Common myeloid progenitor, CD34-positive (primary cell): ENCODE measurements at regions not wholly inside any gene's neighbourhood (a gene's known extent, or its start where the extent isn't known, plus 50 kb on each side); places are given as distances from the start of the nearest gene placed in this dataset.

Experiments
- CTCF ChIA-PET: fragments of 350-600 bp; sonication (Branson Sonifier 250); formaldehyde crosslinking; loops from one replicate; lab custom pipeline; 2021; ENCODE audit warnings: antibody characterized with exemption; lab: Charles Lee
- POLR2A ChIA-PET: fragments of 350-600 bp; sonication (Branson Sonifier 250); formaldehyde crosslinking; loops from one replicate; lab custom pipeline; 2021; ENCODE audit warnings: antibody characterized with exemption; lab: Charles Lee
- DNase-seq, 3 donors: peaks; one replicate each; pipeline versions ENCODE4 v3.0.0 to v3.0.0-alpha.2; 2013
- H3K27ac ChIP-seq, 2 experiments: 1 replicate in 1 of 2; 2 replicates in 1 of 2; pipeline ENCODE4 v1.7.0; 2013; ENCODE audit warnings: inconsistent platforms in 2 of 2, low read length in 2 of 2, mild to moderate bottlenecking in 2 of 2, low read depth in 1 of 2, moderate library complexity in 1 of 2; ENCODE audit not compliant: severe bottlenecking in 2 of 2, insufficient read depth in 1 of 2, poor library complexity in 1 of 2
- H3K27me3 ChIP-seq, 5 experiments: replicated peaks in 2 of 5; 1 replicate in 3 of 5; 2 replicates in 2 of 5; pipeline versions ENCODE4 v1.6.1 to v1.7.0; 2013; ENCODE audit warnings: low read length in 4 of 5, mild to moderate bottlenecking in 2 of 5, moderate library complexity in 2 of 5, inconsistent platforms in 1 of 5; ENCODE audit not compliant: insufficient read depth in 5 of 5, control insufficient read depth in 4 of 5
- H3K36me3 ChIP-seq, 4 experiments: 1 replicate in 2 of 4; 2 replicates in 2 of 4; pipeline versions ENCODE4 v1.6.1 to v1.7.0; 2013; ENCODE audit warnings: low read length in 3 of 4, control low read depth in 1 of 4, mild to moderate bottlenecking in 1 of 4; ENCODE audit not compliant: control insufficient read depth in 4 of 4, insufficient read depth in 4 of 4
- H3K4me1 ChIP-seq, 4 experiments: 1 replicate in 3 of 4; 2 replicates in 1 of 4; pipeline versions ENCODE4 v1.6.1 to v1.7.1; 2013; ENCODE audit warnings: low read length in 3 of 4, mild to moderate bottlenecking in 3 of 4, control low read depth in 1 of 4, inconsistent platforms in 1 of 4, moderate library complexity in 1 of 4; ENCODE audit not compliant: control insufficient read depth in 4 of 4, insufficient read depth in 4 of 4; ENCODE audit errors: control extremely low read depth in 1 of 4
- H3K4me3 ChIP-seq, 7 experiments: 1 replicate in 4 of 7; 2 replicates in 3 of 7; pipeline versions ENCODE4 v1.5.1 to v1.7.0; 2013; ENCODE audit warnings: mild to moderate bottlenecking in 7 of 7, low read length in 6 of 7, moderate library complexity in 6 of 7, inconsistent platforms in 2 of 7, low read depth in 2 of 7, control low read depth in 1 of 7; ENCODE audit not compliant: insufficient read depth in 4 of 7, control insufficient read depth in 1 of 7; ENCODE audit errors: extremely low read depth in 1 of 7
- H3K9me3 ChIP-seq, 5 experiments: 1 replicate in 4 of 5; 2 replicates in 1 of 5; pipeline versions ENCODE4 v1.6.1 to v1.7.1; 2013; ENCODE audit warnings: low read length in 4 of 5, mild to moderate bottlenecking in 2 of 5, inconsistent platforms in 1 of 5, low read depth in 1 of 5, moderate library complexity in 1 of 5; ENCODE audit not compliant: control insufficient read depth in 4 of 5, insufficient read depth in 2 of 5; ENCODE audit errors: control extremely low read depth in 1 of 5
- WGBS: methylation state at CpG from one replicate; pipeline ENCODE4 v1.1.5; 2013; ENCODE audit not compliant: insufficient coverage; 5-methylcytosine and 5-hydroxymethylcytosine counted together

GRCh38 chr9:95726756-95727155, 148.7 kb upstream of the ERCC6L2 start:
- peaks cover 0 to 7% (median 5%) of the 10 kb centered on the region in 5 experiments for H3K27me3 ChIP-seq
- ChIA-PET POLR2A (no interaction called here), CTCF (interaction anchor here (0.9 to 1.5 kb wide), 3 partner anchors 22 to 491 kb away, joined by 3 to 7 read pairs (median 3); no protein-coding TSS in a partner anchor)
- H3K36me3 ChIP-seq = no peaks in the 10 kb centered on the region
- no peak overlapping the region for H3K27ac ChIP-seq
- H3K9me3 ChIP-seq = peaks cover 0 to 3% (median 0%) of the 10 kb centered on the region in 5 experiments
- H3K4me1 ChIP-seq = peaks cover 0 to 11% (median 3%) of the 10 kb centered on the region in 4 experiments
- 50% methylated on average over 1 of the region's 2 CpGs for WGBS
- H3K4me3 ChIP-seq = no peak overlapping the region
- DNase-seq = peak; percentile 28 to 65 (median 53)

- H3K27ac ChIP-seq = no peak overlapping the region
- peak in 1 of 3 donors; percentile 15 for DNase-seq
- peaks cover 0 to 8% (median 3%) of the 10 kb centered on the region in 5 experiments for H3K27me3 ChIP-seq
- WGBS = 63% methylated on average over 4 of the region's 4 CpGs
- ChIA-PET POLR2A (no interaction called here), CTCF (no interaction called here)
- H3K36me3 ChIP-seq = no peaks in the 10 kb centered on the region
- peaks cover 0 to 3% (median 0%) of the 10 kb centered on the region in 5 experiments for H3K9me3 ChIP-seq
- peaks cover 0 to 11% (median 3%) of the 10 kb centered on the region in 4 experiments for H3K4me1 ChIP-seq
- H3K4me3 ChIP-seq = no peak overlapping the region
These were observed 150.4 kb upstream of the ERCC6L2 start for GRCh38 chr9:95725045-95725444.

- CTCF ChIA-PET = no interaction called here
- POLR2A ChIA-PET = no interaction called here
- Histone ChIP-seq H3K27me3 (peaks cover 0 to 7% (median 0%) of the 10 kb centered on the region in 5 experiments), H3K4me3 (no peak overlapping the region), H3K9me3 (peaks cover 0 to 3% (median 0%) of the 10 kb centered on the region in 5 experiments), H3K4me1 (peaks cover 0 to 11% (median 3%) of the 10 kb centered on the region in 4 experiments), H3K36me3 (no peaks in the 10 kb centered on the region), H3K27ac (no peak overlapping the region)
- DNase-seq = peak; percentile 6 to 52 (median 34)
- 79% methylated on average over 4 of the region's 7 CpGs for WGBS
These were observed 151.1 kb upstream of the ERCC6L2 start for GRCh38 chr9:95724253-95724991.

GRCh38 chr9:95722141-95722540, 153.3 kb upstream of the ERCC6L2 start:
- POLR2A ChIA-PET = no interaction called here
- Histone ChIP-seq H3K27me3 (peaks cover 0 to 5% (median 0%) of the 10 kb centered on the region in 5 experiments), H3K27ac (no peak overlapping the region), H3K36me3 (no peaks in the 10 kb centered on the region), H3K4me3 (no peak overlapping the region), H3K9me3 (peaks cover 0 to 6% (median 3%) of the 10 kb centered on the region in 5 experiments), H3K4me1 (peaks cover 0 to 11% (median 3%) of the 10 kb centered on the region in 4 experiments)
- no peak for DNase-seq
- 83% methylated on average over 3 of the region's 4 CpGs for WGBS
- CTCF ChIA-PET = no interaction called here

GRCh38 chr9:95721061-95721531, 154.4 kb upstream of the ERCC6L2 start:
- Histone ChIP-seq H3K27me3 (peaks cover 0 to 5% (median 0%) of the 10 kb centered on the region in 5 experiments), H3K27ac (no peak overlapping the region), H3K9me3 (peaks cover 0 to 8% (median 6%) of the 10 kb centered on the region in 5 experiments), H3K4me1 (peaks cover 0 to 11% (median 3%) of the 10 kb centered on the region in 4 experiments), H3K4me3 (no peak overlapping the region), H3K36me3 (no peaks in the 10 kb centered on the region)
- ChIA-PET CTCF (no interaction called here), POLR2A (no interaction called here)
- no peak for DNase-seq
- 94% methylated on average over 3 of the region's 5 CpGs for WGBS

GRCh38 chr9:95720496-95720895, 155.0 kb upstream of the ERCC6L2 start:
- peaks cover 0 to 11% (median 3%) of the 10 kb centered on the region in 4 experiments for H3K4me1 ChIP-seq
- POLR2A ChIA-PET = no interaction called here
- peaks cover 0 to 13% (median 9%) of the 10 kb centered on the region in 5 experiments for H3K9me3 ChIP-seq
- peaks cover 0 to 5% (median 0%) of the 10 kb centered on the region in 5 experiments for H3K27me3 ChIP-seq
- CTCF ChIA-PET = interaction anchor here (1.3 kb wide), 1 partner anchor 16 kb away, joined by 3 read pairs; no protein-coding TSS in a partner anchor
- no peak overlapping the region for H3K27ac ChIP-seq
- H3K36me3 ChIP-seq = no peaks in the 10 kb centered on the region
- no peak for DNase-seq
- H3K4me3 ChIP-seq = no peak overlapping the region
- WGBS = 95% methylated on average over 4 of the region's 6 CpGs

GRCh38 chr9:95719354-95719753, 156.1 kb upstream of the ERCC6L2 start:
- CTCF ChIA-PET = interaction anchor here (1.3 kb wide), 1 partner anchor 17 kb away, joined by 3 read pairs; no protein-coding TSS in a partner anchor
- POLR2A ChIA-PET = no interaction called here
- 86% methylated on average over 8 of the region's 8 CpGs for WGBS

More at GRCh38 chr9:95719354-95719753, 156.1 kb upstream of the ERCC6L2 start:
- DNase-seq = no peak
- Histone ChIP-seq H3K9me3 (peaks cover 0 to 21% (median 11%) of the 10 kb centered on the region in 5 experiments), H3K27me3 (peaks cover 0 to 7% (median 0%) of the 10 kb centered on the region in 5 experiments), H3K4me3 (no peak overlapping the region), H3K36me3 (no peaks in the 10 kb centered on the region), H3K27ac (no peak overlapping the region), H3K4me1 (peaks cover 0 to 3% (median 1%) of the 10 kb centered on the region in 4 experiments)
